Esophagus squamous epithelium (tissue), 4 donors: ENCODE measurements at regions not wholly inside any gene's neighbourhood (a gene's known extent, or its start where the extent isn't known, plus 50 kb on each side); places are given as distances from the start of the nearest gene placed in this dataset.

Experiments used
- POLR2A ChIP-seq, 4 donors: fragments of 450-650 bp; IDR thresholded peaks; one replicate each; pipeline ENCODE4 v1.6.1; 2017; ENCODE audit warnings: antibody characterized with exemption in 4 of 4, mild to moderate bottlenecking in 4 of 4, moderate library complexity in 3 of 4
- TF ChIP-seq, protein P1 (sequence below), 6 experiments: fragments of 450-650 bp in 4 of 6; fragments of 200-600 bp in 2 of 6; sonication (generic) in 2 of 6; IDR thresholded peaks; one replicate each; pipeline ENCODE4 v1.5.1; 2016 to 2019; ENCODE audit warnings: antibody characterized with exemption in 6 of 6, mild to moderate bottlenecking in 4 of 6, moderate library complexity in 4 of 6

DNA sequence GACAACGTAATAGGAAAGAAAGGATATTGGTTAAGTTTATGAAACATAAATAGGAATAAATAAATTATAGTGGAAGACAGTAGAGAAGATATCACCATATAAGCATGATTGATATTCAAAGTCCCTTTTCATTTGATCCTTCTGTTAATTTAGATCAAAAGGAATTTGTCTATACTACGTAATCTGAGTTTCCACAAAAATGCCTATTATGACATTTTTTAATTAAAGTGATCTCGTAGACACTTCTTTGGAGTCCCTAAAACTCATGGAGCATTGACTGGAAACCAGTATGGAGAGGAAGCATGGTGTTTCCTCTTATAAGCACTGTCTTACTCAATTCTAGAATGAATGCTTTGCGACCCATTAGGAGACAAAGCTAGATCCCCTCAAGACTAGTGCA, 411.4 kb upstream of the SPHKAP start:
- no peak for TF ChIP-seq POLR2A (IDR thresholded peaks at IDR 0.05)
- TF ChIP-seq, protein P1, sequence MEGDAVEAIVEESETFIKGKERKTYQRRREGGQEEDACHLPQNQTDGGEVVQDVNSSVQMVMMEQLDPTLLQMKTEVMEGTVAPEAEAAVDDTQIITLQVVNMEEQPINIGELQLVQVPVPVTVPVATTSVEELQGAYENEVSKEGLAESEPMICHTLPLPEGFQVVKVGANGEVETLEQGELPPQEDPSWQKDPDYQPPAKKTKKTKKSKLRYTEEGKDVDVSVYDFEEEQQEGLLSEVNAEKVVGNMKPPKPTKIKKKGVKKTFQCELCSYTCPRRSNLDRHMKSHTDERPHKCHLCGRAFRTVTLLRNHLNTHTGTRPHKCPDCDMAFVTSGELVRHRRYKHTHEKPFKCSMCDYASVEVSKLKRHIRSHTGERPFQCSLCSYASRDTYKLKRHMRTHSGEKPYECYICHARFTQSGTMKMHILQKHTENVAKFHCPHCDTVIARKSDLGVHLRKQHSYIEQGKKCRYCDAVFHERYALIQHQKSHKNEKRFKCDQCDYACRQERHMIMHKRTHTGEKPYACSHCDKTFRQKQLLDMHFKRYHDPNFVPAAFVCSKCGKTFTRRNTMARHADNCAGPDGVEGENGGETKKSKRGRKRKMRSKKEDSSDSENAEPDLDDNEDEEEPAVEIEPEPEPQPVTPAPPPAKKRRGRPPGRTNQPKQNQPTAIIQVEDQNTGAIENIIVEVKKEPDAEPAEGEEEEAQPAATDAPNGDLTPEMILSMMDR (IDR thresholded peaks at IDR 0.05), result no peak
